Fibroblast of lung (primary cell): ENCODE measurements at regions not wholly inside any gene's neighbourhood (a gene's known extent, or its start where the extent isn't known, plus 50 kb on each side); places are given as distances from the start of the nearest gene placed in this dataset.

Experiments
- EZH2 ChIP-seq: IDR thresholded peaks from 2 replicates; pipeline ENCODE4 v1.5.1; 2012; ENCODE audit warnings: low read length, control low read depth, mild to moderate bottlenecking; ENCODE audit errors: missing control alignments
- TF ChIP-seq, protein P1 (sequence below), 2 donors: IDR thresholded peaks in 1 of 2; conservative IDR thresholded peaks in 1 of 2; 1 replicate in 1 of 2; 2 replicates in 1 of 2; pipeline ENCODE4 v1.5.1; 2011 to 2012; ENCODE audit warnings: low read length in 2 of 2, control low read depth in 1 of 2, inconsistent platforms in 1 of 2, low read depth in 1 of 2, mild to moderate bottlenecking in 1 of 2

DNA sequence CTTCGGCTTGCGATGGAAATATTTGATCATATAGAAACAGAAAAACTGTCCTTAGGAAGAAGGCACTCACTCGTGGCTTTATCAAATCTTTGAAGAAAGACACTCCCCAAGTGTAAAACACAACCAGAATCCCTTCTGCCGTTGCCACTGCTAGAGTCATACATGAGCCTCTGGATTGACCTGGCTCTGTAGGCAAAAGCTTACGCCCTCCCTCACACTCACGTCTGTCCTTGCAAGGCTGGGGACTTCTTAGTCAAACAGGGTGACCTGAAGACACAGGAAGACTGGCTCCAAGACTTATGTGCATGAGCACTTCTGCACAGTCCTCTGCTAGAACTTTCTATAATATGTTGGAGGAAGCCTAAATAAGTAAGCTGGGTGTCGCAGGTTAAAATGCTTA is 135.4 kb upstream of the MDFIC start:
- TF ChIP-seq, protein P1, sequence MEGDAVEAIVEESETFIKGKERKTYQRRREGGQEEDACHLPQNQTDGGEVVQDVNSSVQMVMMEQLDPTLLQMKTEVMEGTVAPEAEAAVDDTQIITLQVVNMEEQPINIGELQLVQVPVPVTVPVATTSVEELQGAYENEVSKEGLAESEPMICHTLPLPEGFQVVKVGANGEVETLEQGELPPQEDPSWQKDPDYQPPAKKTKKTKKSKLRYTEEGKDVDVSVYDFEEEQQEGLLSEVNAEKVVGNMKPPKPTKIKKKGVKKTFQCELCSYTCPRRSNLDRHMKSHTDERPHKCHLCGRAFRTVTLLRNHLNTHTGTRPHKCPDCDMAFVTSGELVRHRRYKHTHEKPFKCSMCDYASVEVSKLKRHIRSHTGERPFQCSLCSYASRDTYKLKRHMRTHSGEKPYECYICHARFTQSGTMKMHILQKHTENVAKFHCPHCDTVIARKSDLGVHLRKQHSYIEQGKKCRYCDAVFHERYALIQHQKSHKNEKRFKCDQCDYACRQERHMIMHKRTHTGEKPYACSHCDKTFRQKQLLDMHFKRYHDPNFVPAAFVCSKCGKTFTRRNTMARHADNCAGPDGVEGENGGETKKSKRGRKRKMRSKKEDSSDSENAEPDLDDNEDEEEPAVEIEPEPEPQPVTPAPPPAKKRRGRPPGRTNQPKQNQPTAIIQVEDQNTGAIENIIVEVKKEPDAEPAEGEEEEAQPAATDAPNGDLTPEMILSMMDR (conservative IDR thresholded peaks at IDR 0.05 in 1 of 2, IDR thresholded peaks at IDR 0.05 in 1 of 2; ENCODE audit: low read depth in 1 of 2, low read length in 2 of 2) = no peak
- no peak for TF ChIP-seq EZH2
